ENCODE measurements at regions not wholly inside any gene's neighbourhood (a gene's known extent, or its start where the extent isn't known, plus 50 kb on each side); places are given as distances from the start of the nearest gene placed in this dataset.
"Not testable (repeated sequence)": the region's sequence is repeated elsewhere in the genome, so short reads cannot be mapped to it uniquely, and the experiment has no call there.

GRCh38 chr12:116372815-116373214 is 95.3 kb upstream of the MED13L start:
- Histone ChIP-seq H3K4me3 (no peak overlapping the region), H3K27ac (no peak overlapping the region), H3K36me3 (no peaks in the 10 kb centered on the region), H3K4me1 (no peaks in the 10 kb centered on the region), H3K27me3 (no peaks in the 10 kb centered on the region), H3K9me3 (no peaks in the 10 kb centered on the region)
- DNase-seq: no peak
- TF ChIP-seq CTCF (IDR thresholded peaks at IDR 0.05) (no peak), POLR2A (IDR thresholded peaks at IDR 0.05) (no peak)
- intact Hi-C loops (cut with DNase I; ENCODE audit: low total_unique reads): no loop called here

GRCh38 chr12:116373572-116374206 is 96.2 kb upstream of the MED13L start:
- TF ChIP-seq CTCF (IDR thresholded peaks at IDR 0.05): no peak
- TF ChIP-seq POLR2A (IDR thresholded peaks at IDR 0.05): no peak
- no peaks in the 10 kb centered on the region for H3K4me1 ChIP-seq
- no peaks in the 10 kb centered on the region for H3K36me3 ChIP-seq
- H3K27me3 ChIP-seq: no peaks in the 10 kb centered on the region
- H3K27ac ChIP-seq: no peak overlapping the region
- intact Hi-C loops (cut with DNase I; ENCODE audit: low total_unique reads): no loop called here
- DNase-seq: no peak
- H3K9me3 ChIP-seq: no peaks in the 10 kb centered on the region
- H3K4me3 ChIP-seq: no peak overlapping the region

GRCh38 chr12:116374207-116374606 is 96.7 kb upstream of the MED13L start:
- Histone ChIP-seq H3K27ac (no peak overlapping the region), H3K36me3 (no peaks in the 10 kb centered on the region)
- intact Hi-C loops (cut with DNase I; ENCODE audit: low total_unique reads): no loop called here

GRCh38 chr12:116375278-116375842 is 97.9 kb upstream of the MED13L start:
- no peak overlapping the region for H3K4me3 ChIP-seq
- TF ChIP-seq CTCF (IDR thresholded peaks at IDR 0.05) (no peak), POLR2A (IDR thresholded peaks at IDR 0.05) (no peak)
- no peak overlapping the region for H3K27ac ChIP-seq
- H3K4me1 ChIP-seq: no peaks in the 10 kb centered on the region
- no peaks in the 10 kb centered on the region for H3K9me3 ChIP-seq
- H3K27me3 ChIP-seq: no peaks in the 10 kb centered on the region
- no peak for DNase-seq
- H3K36me3 ChIP-seq: no peaks in the 10 kb centered on the region
- intact Hi-C loops (cut with DNase I; ENCODE audit: low total_unique reads): no loop called here

More at GRCh38 chr12:116374207-116374606, 96.7 kb upstream of the MED13L start:
- H3K4me3 ChIP-seq: no peak overlapping the region
- no peaks in the 10 kb centered on the region for H3K27me3 ChIP-seq
- H3K9me3 ChIP-seq: no peaks in the 10 kb centered on the region
- DNase-seq: no peak
- TF ChIP-seq CTCF (IDR thresholded peaks at IDR 0.05) (no peak), POLR2A (IDR thresholded peaks at IDR 0.05) (no peak)
- H3K4me1 ChIP-seq: no peaks in the 10 kb centered on the region

GRCh38 chr12:116376354-116377193 is 99.1 kb upstream of the MED13L start:
- H3K4me3 ChIP-seq: no peak overlapping the region
- no peaks in the 10 kb centered on the region for H3K36me3 ChIP-seq
- TF ChIP-seq POLR2A (IDR thresholded peaks at IDR 0.05) (no peak), CTCF (IDR thresholded peaks at IDR 0.05) (no peak)
- no peak for DNase-seq
- no peaks in the 10 kb centered on the region for H3K27me3 ChIP-seq
- no peaks in the 10 kb centered on the region for H3K9me3 ChIP-seq
- H3K27ac ChIP-seq: no peak overlapping the region
- H3K4me1 ChIP-seq: no peaks in the 10 kb centered on the region
- intact Hi-C loops (cut with DNase I; ENCODE audit: low total_unique reads): no loop called here

- H3K4me1 ChIP-seq; intact Hi-C loops (cut with DNase I; ENCODE audit: low total_unique reads); H3K9me3 ChIP-seq; H3K36me3 ChIP-seq; H3K27ac ChIP-seq; DNase-seq; H3K27me3 ChIP-seq; H3K4me3 ChIP-seq: not testable (repeated sequence)
Observed at GRCh38 chr12:116377194-116377571, 99.7 kb upstream of the MED13L start.
